Upper lobe of left lung (tissue), 4 donors: ENCODE measurements at regions not wholly inside any gene's neighbourhood (a gene's known extent, or its start where the extent isn't known, plus 50 kb on each side); places are given as distances from the start of the nearest gene placed in this dataset.

Experiments
- EP300 ChIP-seq, 4 donors: sonication (generic); formaldehyde crosslinking; IDR thresholded peaks; one replicate each; pipeline ENCODE4 v1.5.1; 2017; ENCODE audit warnings: antibody characterized with exemption in 4 of 4, control low read depth in 2 of 4
- TF ChIP-seq, protein P1 (sequence below), 6 experiments: fragments of 450-650 bp in 4 of 6; fragments of 200-600 bp in 2 of 6; sonication (generic) in 2 of 6; IDR thresholded peaks; one replicate each; pipeline ENCODE4 v1.5.1; 2016 to 2019; ENCODE audit warnings: antibody characterized with exemption in 6 of 6

DNA sequence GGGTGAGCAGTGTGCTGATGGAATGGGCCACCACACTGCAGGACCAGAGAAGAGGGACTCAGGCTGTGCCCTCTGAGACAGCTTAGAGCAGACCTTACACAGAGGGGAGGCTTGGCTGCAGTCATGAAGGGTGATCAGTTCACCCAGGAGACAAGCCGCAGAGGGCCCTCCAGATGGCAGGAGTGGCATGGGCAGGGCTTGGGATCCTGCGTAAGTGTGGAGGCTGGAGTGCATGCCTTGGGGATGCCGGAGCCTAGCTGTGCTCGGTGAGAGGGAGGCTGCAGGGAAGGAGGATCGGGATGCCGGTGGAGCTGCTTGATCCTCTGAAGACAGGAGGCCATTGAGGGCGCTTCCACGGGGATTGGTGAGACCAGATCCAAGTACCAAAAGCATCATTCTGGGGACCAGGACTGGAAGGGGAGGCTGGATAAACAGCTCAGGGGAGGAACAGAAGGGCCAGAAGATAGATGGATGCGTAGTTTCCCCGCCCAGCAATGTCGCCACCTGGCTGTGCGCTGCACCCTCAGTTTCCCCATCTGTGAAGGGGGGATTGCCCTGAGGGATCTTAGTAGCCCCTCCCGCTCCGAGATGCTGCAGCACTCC lies 163.4 kb downstream of the INHBB start:
- TF ChIP-seq, protein P1, sequence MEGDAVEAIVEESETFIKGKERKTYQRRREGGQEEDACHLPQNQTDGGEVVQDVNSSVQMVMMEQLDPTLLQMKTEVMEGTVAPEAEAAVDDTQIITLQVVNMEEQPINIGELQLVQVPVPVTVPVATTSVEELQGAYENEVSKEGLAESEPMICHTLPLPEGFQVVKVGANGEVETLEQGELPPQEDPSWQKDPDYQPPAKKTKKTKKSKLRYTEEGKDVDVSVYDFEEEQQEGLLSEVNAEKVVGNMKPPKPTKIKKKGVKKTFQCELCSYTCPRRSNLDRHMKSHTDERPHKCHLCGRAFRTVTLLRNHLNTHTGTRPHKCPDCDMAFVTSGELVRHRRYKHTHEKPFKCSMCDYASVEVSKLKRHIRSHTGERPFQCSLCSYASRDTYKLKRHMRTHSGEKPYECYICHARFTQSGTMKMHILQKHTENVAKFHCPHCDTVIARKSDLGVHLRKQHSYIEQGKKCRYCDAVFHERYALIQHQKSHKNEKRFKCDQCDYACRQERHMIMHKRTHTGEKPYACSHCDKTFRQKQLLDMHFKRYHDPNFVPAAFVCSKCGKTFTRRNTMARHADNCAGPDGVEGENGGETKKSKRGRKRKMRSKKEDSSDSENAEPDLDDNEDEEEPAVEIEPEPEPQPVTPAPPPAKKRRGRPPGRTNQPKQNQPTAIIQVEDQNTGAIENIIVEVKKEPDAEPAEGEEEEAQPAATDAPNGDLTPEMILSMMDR (IDR thresholded peaks at IDR 0.05), result no peak
- no peak for TF ChIP-seq EP300 (IDR thresholded peaks at IDR 0.05)
